ENCODE measurements at regions not wholly inside any gene's neighbourhood (a gene's known extent, or its start where the extent isn't known, plus 50 kb on each side); places are given as distances from the start of the nearest gene placed in this dataset.

DNA sequence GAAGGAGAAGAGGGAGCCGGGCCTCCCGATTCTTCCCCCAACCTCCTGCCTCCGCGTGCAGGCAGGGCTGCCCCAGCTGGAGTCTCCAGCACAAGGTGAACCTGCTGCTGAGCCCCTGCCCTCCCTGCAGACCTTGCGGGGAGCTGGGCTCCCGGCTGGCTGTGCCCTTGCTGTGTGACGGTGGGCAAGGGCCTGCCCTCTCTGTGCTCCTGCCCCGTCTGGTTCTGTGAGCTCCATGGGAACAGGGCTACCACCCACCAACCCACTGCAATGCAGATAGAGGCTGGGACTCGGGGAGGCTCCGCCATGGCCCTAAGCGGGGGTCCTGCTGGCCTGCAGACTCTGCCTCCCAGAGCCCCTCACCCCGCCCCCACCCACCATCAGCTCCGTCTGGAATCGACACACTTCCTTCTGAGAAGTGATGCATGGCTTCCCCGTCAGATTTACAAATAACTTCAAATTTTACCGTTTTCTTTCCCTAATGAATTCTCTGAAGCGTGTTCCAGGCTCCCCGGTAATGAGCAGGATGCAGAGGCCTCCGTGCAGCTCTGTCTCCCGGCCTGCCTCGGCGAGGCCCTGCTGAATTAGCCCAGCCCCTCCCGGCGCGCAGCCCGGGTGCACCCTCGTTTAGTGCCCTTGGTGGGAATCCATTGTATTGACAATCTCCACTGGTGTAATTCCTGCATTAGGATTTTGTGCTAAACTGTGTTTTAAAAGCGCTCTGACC, 111.0 kb downstream of the MICALL2 start:
- ChIA-PET POLR2A (no interaction called here), CTCF (interaction anchor here (0.7 to 2.3 kb wide), 4 partner anchors 16 to 123 kb away, joined by 3 to 10 read pairs (median 5); no protein-coding TSS in a partner anchor)
- Histone ChIP-seq H3K36me3 (replicated peaks in 1 of 2; ENCODE audit: control insufficient read depth in 1 of 2, insufficient read depth in 2 of 2, low read length in 1 of 2) (no peaks in the 10 kb centered on the region), H3K4me2 (no peak overlapping the region), H3K9me2 (no peaks in the 10 kb centered on the region), H3K9ac (no peak overlapping the region), H3F3A (replicated peaks; ENCODE audit: insufficient read depth) (no peaks in the 10 kb centered on the region), H3K27me3 (ENCODE audit: insufficient read depth) (peaks cover 100% of the 10 kb centered on the region), H3K79me2 (ENCODE audit: insufficient read depth) (no peaks in the 10 kb centered on the region), H3K4me1 (ENCODE audit: control insufficient read depth in 1 of 2, insufficient read depth in 2 of 2, low read depth in 1 of 2, low read length in 1 of 2) (no peaks in the 10 kb centered on the region), H4K20me1 (ENCODE audit: insufficient read depth) (no peaks in the 10 kb centered on the region), H3K4me3 (ENCODE audit: low read depth in 2 of 2, low read length in 1 of 2) (no peak overlapping the region), H3K27ac (ENCODE audit: low read depth in 2 of 2, low read length in 1 of 2) (no peak overlapping the region), H2AFZ (ENCODE audit: low read depth) (no peak overlapping the region), H3K9me3 (no peaks in the 10 kb centered on the region)
- peak; percentile 63 for DNase-seq
- TF ChIP-seq NRF1 (IDR thresholded peaks at IDR 0.05; ENCODE audit: low read depth, low read length) (no peak), SIN3A (IDR thresholded peaks at IDR 0.05; ENCODE audit: borderline replicate concordance, low read depth, low read length) (no peak), TEAD4 (IDR thresholded peaks at IDR 0.05; ENCODE audit: borderline replicate concordance, insufficient read depth) (no peak), RXRA (IDR thresholded peaks at IDR 0.05; ENCODE audit: borderline replicate concordance, low read depth) (no peak), JUND (IDR thresholded peaks at IDR 0.05) (no peak), RCOR1 (IDR thresholded peaks at IDR 0.05; ENCODE audit: low read length) (no peak), EP300 (IDR thresholded peaks at IDR 0.05; ENCODE audit: borderline replicate concordance in 1 of 2, low read depth in 1 of 2, low read length in 1 of 2) (no peak), MEF2A (IDR thresholded peaks at IDR 0.05; ENCODE audit: borderline replicate concordance, low read depth) (no peak), GATA2 (CRISPR knock-in tag; IDR thresholded peaks at IDR 0.05) (no peak), RFX5 (IDR thresholded peaks at IDR 0.05; ENCODE audit: low read length) (no peak), POLR2AphosphoS5 (IDR thresholded peaks at IDR 0.05; ENCODE audit: low read depth, low read length) (no peak), RAD21 (IDR thresholded peaks at IDR 0.05; ENCODE audit: low read length) (no peak)
- TF ChIP-seq, protein P1, sequence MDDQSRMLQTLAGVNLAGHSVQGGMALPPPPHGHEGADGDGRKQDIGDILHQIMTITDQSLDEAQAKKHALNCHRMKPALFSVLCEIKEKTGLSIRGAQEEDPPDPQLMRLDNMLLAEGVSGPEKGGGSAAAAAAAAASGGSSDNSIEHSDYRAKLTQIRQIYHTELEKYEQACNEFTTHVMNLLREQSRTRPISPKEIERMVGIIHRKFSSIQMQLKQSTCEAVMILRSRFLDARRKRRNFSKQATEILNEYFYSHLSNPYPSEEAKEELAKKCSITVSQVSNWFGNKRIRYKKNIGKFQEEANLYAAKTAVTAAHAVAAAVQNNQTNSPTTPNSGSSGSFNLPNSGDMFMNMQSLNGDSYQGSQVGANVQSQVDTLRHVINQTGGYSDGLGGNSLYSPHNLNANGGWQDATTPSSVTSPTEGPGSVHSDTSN (IDR thresholded peaks at IDR 0.05) = no peak
- TF ChIP-seq, protein P2, sequence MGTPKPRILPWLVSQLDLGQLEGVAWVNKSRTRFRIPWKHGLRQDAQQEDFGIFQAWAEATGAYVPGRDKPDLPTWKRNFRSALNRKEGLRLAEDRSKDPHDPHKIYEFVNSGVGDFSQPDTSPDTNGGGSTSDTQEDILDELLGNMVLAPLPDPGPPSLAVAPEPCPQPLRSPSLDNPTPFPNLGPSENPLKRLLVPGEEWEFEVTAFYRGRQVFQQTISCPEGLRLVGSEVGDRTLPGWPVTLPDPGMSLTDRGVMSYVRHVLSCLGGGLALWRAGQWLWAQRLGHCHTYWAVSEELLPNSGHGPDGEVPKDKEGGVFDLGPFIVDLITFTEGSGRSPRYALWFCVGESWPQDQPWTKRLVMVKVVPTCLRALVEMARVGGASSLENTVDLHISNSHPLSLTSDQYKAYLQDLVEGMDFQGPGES (IDR thresholded peaks at IDR 0.05; ENCODE audit: low read depth, low read length) = no peak
- WGBS (ENCODE audit: low lambda C conversion rate) = 13% methylated on average over 27 of the region's 28 CpGs

DNA sequence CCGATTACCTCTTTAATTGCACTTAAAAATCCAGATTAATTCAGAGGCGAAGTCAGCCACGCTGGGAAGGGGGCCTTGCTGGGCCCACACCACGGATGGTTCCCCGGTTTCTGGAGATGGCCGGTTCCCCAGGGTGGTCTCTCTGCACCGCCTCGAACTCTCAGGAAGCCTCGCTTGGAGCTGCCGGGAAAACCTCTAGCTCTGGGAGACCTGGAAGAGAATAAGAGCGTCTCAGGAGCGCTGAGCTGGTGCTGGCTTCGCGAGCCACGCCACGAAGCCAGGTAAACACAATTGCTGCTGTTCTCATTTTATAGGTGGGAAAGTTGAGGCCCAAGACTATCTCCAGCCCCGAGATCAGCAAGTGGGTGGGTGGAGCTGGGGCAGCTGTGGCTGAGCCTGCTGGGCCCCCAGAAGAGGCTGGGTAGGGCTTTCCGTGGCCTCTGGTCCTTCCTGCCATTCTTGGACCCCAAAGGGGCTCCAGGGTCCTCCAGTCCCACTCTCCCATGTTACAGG, 110.4 kb downstream of the MICALL2 start:
- Histone ChIP-seq H3K4me2 (no peak overlapping the region), H3F3A (replicated peaks; ENCODE audit: insufficient read depth) (no peaks in the 10 kb centered on the region), H3K9me2 (no peaks in the 10 kb centered on the region), H3K4me3 (ENCODE audit: low read depth in 2 of 2, low read length in 1 of 2) (no peak overlapping the region), H3K9me3 (no peaks in the 10 kb centered on the region), H3K27me3 (ENCODE audit: insufficient read depth) (peaks cover 100% of the 10 kb centered on the region), H3K36me3 (replicated peaks in 1 of 2; ENCODE audit: control insufficient read depth in 1 of 2, insufficient read depth in 2 of 2, low read length in 1 of 2) (no peaks in the 10 kb centered on the region), H3K4me1 (ENCODE audit: control insufficient read depth in 1 of 2, insufficient read depth in 2 of 2, low read depth in 1 of 2, low read length in 1 of 2) (no peaks in the 10 kb centered on the region), H2AFZ (ENCODE audit: low read depth) (no peak overlapping the region), H3K9ac (no peak overlapping the region), H4K20me1 (ENCODE audit: insufficient read depth) (no peaks in the 10 kb centered on the region), H3K27ac (ENCODE audit: low read depth in 2 of 2, low read length in 1 of 2) (no peak overlapping the region), H3K79me2 (ENCODE audit: insufficient read depth) (no peaks in the 10 kb centered on the region)
- TF ChIP-seq EP300 (IDR thresholded peaks at IDR 0.05; ENCODE audit: borderline replicate concordance in 1 of 2, low read depth in 1 of 2, low read length in 1 of 2) (no peak), TCF12 (IDR thresholded peaks at IDR 0.05) (no peak)
- ChIA-PET CTCF (interaction anchor here (0.6 to 2.3 kb wide), 4 partner anchors 16 to 123 kb away, joined by 3 to 10 read pairs (median 5); no protein-coding TSS in a partner anchor), POLR2A (no interaction called here)
- no peak for DNase-seq
- WGBS (ENCODE audit: low lambda C conversion rate) = 27% methylated on average over 17 of the region's 18 CpGs
